ENCODE measurements at regions not wholly inside any gene's neighbourhood (a gene's known extent, or its start where the extent isn't known, plus 50 kb on each side); places are given as distances from the start of the nearest gene placed in this dataset.
A peak's percentile ranks its signal among the peaks of the same experiment; 100 is the strongest.

DNA sequence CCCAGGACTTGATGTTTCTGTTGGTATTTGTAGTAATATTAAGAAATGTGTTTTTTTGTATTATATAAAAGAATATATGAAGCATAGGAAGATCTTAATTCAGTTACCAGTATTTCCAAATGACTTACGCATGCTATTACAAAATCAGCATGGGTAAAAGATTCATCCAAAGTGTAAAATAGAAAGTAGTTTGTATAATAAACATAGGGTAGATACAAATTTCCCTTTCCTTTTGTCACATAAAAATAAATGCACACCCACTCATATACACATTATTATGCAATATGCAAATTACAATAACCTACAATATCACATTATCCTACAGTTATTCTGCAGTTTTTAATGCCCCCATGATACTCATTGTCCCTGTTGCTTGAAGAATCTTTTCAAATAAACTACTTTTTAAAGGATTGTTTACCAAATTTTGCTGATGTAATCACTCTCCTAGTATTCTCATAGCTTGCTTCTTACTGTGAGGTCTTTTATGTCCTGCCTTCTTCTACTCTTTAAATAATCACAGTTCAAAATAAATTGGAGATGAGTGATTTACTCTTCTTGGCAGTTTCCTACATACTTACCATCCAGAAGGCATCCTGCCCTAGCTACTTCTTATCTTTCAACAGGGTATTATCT, 244.0 kb downstream of the CASP12 start:
- peaks cover 9% of the 10 kb centered on the region; the same call in 1 of the 2 replicates for H3K9me3 ChIP-seq (ENCODE audit: insufficient read depth, low read depth, low read length)
- TF ChIP-seq EZH2phosphoT487 (IDR thresholded peaks at IDR 0.05; ENCODE audit: borderline replicate concordance) (no peak), CTCF (conservative IDR thresholded peaks at IDR 0.05; ENCODE audit: low read length) (no peak)
- peak overlapping the region; percentile 44 for H3K4me2 ChIP-seq (ENCODE audit: low read depth, low read length, poor library complexity, severe bottlenecking)
- no peak overlapping the region for H3K4me3 ChIP-seq (ENCODE audit: low read length, poor library complexity, severe bottlenecking)
- H3K4me1 ChIP-seq (ENCODE audit: insufficient read depth, low read length, poor library complexity, severe bottlenecking): peaks cover 12% of the 10 kb centered on the region
- no peaks in the 10 kb centered on the region for H3K36me3 ChIP-seq (ENCODE audit: insufficient read depth, low read length)
- no peaks in the 10 kb centered on the region for H3K27me3 ChIP-seq (ENCODE audit: insufficient read depth, low read length, poor library complexity, severe bottlenecking)
- H3K9me2 ChIP-seq (replicated peaks; ENCODE audit: low read depth, low read length): no peaks in the 10 kb centered on the region
- no peaks in the 10 kb centered on the region for H3K79me2 ChIP-seq (ENCODE audit: insufficient read depth, low read length)
- H3F3A ChIP-seq (ENCODE audit: low read depth): no peaks in the 10 kb centered on the region
- H2AFZ ChIP-seq (ENCODE audit: low read length): no peak overlapping the region
- H3K9ac ChIP-seq (ENCODE audit: low read depth, low read length, poor library complexity, severe bottlenecking): no peak overlapping the region
- no peaks in the 10 kb centered on the region for H4K20me1 ChIP-seq (ENCODE audit: insufficient read depth, low read length, poor library complexity, severe bottlenecking)

DNA sequence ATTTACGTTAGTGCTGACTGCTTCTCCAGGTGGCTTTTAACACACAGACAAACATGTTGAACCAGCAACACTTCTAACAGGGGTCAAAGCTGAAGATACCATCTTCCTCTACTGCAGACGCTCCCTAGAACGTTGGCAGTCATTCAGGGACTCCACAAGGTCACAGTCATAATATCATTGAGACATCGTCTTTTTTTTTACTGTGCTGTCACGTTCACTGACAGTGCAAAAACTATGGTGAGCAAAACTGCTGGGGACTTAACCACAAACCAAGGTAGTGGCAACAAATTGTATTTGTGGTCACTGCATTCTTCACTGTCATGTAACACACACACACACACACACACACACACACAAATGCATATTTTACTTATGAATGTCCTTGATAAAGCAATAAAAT, 244.9 kb downstream of the CASP12 start:
- H3F3A ChIP-seq (ENCODE audit: low read depth): no peaks in the 10 kb centered on the region
- no peaks in the 10 kb centered on the region for H4K20me1 ChIP-seq (ENCODE audit: insufficient read depth, low read length, poor library complexity, severe bottlenecking)
- TF ChIP-seq CTCF (conservative IDR thresholded peaks at IDR 0.05; ENCODE audit: low read length) (no peak), EZH2phosphoT487 (IDR thresholded peaks at IDR 0.05; ENCODE audit: borderline replicate concordance) (no peak)
- H3K79me2 ChIP-seq (ENCODE audit: insufficient read depth, low read length): no peaks in the 10 kb centered on the region
- H3K27me3 ChIP-seq (ENCODE audit: insufficient read depth, low read length, poor library complexity, severe bottlenecking): no peaks in the 10 kb centered on the region
- peaks cover 9% of the 10 kb centered on the region; the same call in 1 of the 2 replicates for H3K9me3 ChIP-seq (ENCODE audit: insufficient read depth, low read depth, low read length)
- peaks cover 12% of the 10 kb centered on the region for H3K4me1 ChIP-seq (ENCODE audit: insufficient read depth, low read length, poor library complexity, severe bottlenecking)
- peak overlapping the region; percentile 44 for H3K4me2 ChIP-seq (ENCODE audit: low read depth, low read length, poor library complexity, severe bottlenecking)
- H3K4me3 ChIP-seq (ENCODE audit: low read length, poor library complexity, severe bottlenecking): peak overlapping the region; percentile 36
- H3K9me2 ChIP-seq (replicated peaks; ENCODE audit: low read depth, low read length): no peaks in the 10 kb centered on the region
- no peaks in the 10 kb centered on the region for H3K36me3 ChIP-seq (ENCODE audit: insufficient read depth, low read length)
- H3K9ac ChIP-seq (ENCODE audit: low read depth, low read length, poor library complexity, severe bottlenecking): no peak overlapping the region
- peak overlapping the region; percentile 54 for H2AFZ ChIP-seq (ENCODE audit: low read length)

- peak overlapping the region; percentile 36 for H3K4me3 ChIP-seq (ENCODE audit: low read length, poor library complexity, severe bottlenecking)
- no peaks in the 10 kb centered on the region for H4K20me1 ChIP-seq (ENCODE audit: insufficient read depth, low read length, poor library complexity, severe bottlenecking)
- H3K9me2 ChIP-seq (replicated peaks; ENCODE audit: low read depth, low read length): no peaks in the 10 kb centered on the region
- H3F3A ChIP-seq (ENCODE audit: low read depth): no peaks in the 10 kb centered on the region
- H3K4me2 ChIP-seq (ENCODE audit: low read depth, low read length, poor library complexity, severe bottlenecking): peak overlapping the region; percentile 44
- H3K36me3 ChIP-seq (ENCODE audit: insufficient read depth, low read length): no peaks in the 10 kb centered on the region
- no peak overlapping the region for H3K9ac ChIP-seq (ENCODE audit: low read depth, low read length, poor library complexity, severe bottlenecking)
- H3K9me3 ChIP-seq (ENCODE audit: insufficient read depth, low read depth, low read length): peaks cover 9% of the 10 kb centered on the region; the same call in 1 of the 2 replicates
- TF ChIP-seq CTCF (conservative IDR thresholded peaks at IDR 0.05; ENCODE audit: low read length): no peak
- no peak for TF ChIP-seq EZH2phosphoT487 (IDR thresholded peaks at IDR 0.05; ENCODE audit: borderline replicate concordance)
- H2AFZ ChIP-seq (ENCODE audit: low read length): peak overlapping the region; percentile 54
- no peaks in the 10 kb centered on the region for H3K79me2 ChIP-seq (ENCODE audit: insufficient read depth, low read length)
- no peaks in the 10 kb centered on the region for H3K27me3 ChIP-seq (ENCODE audit: insufficient read depth, low read length, poor library complexity, severe bottlenecking)
- H3K4me1 ChIP-seq (ENCODE audit: insufficient read depth, low read length, poor library complexity, severe bottlenecking): peaks cover 12% of the 10 kb centered on the region
Observed at GRCh38 chr11:104652996-104653395, 245.3 kb downstream of the CASP12 start.

Data from Loucy (cell line).